Chondrocyte (in vitro differentiated cells): ENCODE measurements at regions not wholly inside any gene's neighbourhood (a gene's known extent, or its start where the extent isn't known, plus 50 kb on each side); places are given as distances from the start of the nearest gene placed in this dataset.

Experiments
- DNase-seq: peaks from one replicate; pipeline ENCODE4 v3.0.0; 2021; ENCODE audit warnings: mixed read lengths, low spot score
- H3K27ac Mint-ChIP-seq: one replicate; pipeline ENCODE4 v1.8.0; 2021; ENCODE audit warnings: mild to moderate bottlenecking, moderate library complexity, mixed read lengths; ENCODE audit not compliant: unreplicated experiment
- H3K27me3 Mint-ChIP-seq: 2 replicates; pipeline ENCODE4 v1.8.0; 2021; ENCODE audit warnings: low read depth, mixed read lengths
- H3K36me3 Mint-ChIP-seq: 2 replicates; pipeline ENCODE4 v1.8.0; 2021; ENCODE audit warnings: low read depth, mixed read lengths
- H3K4me1 Mint-ChIP-seq: 2 replicates; pipeline ENCODE4 v1.8.0; 2021; ENCODE audit warnings: low read depth, mild to moderate bottlenecking, mixed read lengths
- H3K4me3 Mint-ChIP-seq: one replicate; pipeline ENCODE4 v1.8.0; 2021; ENCODE audit warnings: mild to moderate bottlenecking, moderate library complexity, mixed read lengths; ENCODE audit not compliant: unreplicated experiment
- H3K9me3 Mint-ChIP-seq: 2 replicates; pipeline ENCODE4 v1.8.0; 2021; ENCODE audit warnings: low read depth, mixed read lengths
- CTCF ChIP-seq: fragments of 200-600 bp; sonication (generic); IDR thresholded peaks from 2 replicates; pipeline ENCODE4 v1.5.0; 2021; ENCODE audit warnings: antibody characterized with exemption, mild to moderate bottlenecking, moderate library complexity

- Mint-ChIP-seq H3K4me3 (no peak overlapping the region), H3K36me3 (peaks cover 8% of the 10 kb centered on the region), H3K27me3 (no peaks in the 10 kb centered on the region), H3K4me1 (peaks cover 15% of the 10 kb centered on the region), H3K9me3 (peaks cover 22% of the 10 kb centered on the region), H3K27ac (no peak overlapping the region)
- DNase-seq = no peak
- no peak for TF ChIP-seq CTCF
These were observed 68.7 kb upstream of the SPRY1 start for GRCh38 chr4:123327846-123328429.

- H3K4me3 Mint-ChIP-seq = no peak overlapping the region
- H3K9me3 Mint-ChIP-seq = peaks cover 16% of the 10 kb centered on the region
- H3K36me3 Mint-ChIP-seq = peaks cover 6% of the 10 kb centered on the region
- no peak for TF ChIP-seq CTCF
- H3K27ac Mint-ChIP-seq = no peak overlapping the region
- H3K4me1 Mint-ChIP-seq = peaks cover 11% of the 10 kb centered on the region
- no peaks in the 10 kb centered on the region for H3K27me3 Mint-ChIP-seq
- DNase-seq = no peak
These were observed 57.9 kb upstream of the SPRY1 start for GRCh38 chr4:123338715-123339114.

DNA sequence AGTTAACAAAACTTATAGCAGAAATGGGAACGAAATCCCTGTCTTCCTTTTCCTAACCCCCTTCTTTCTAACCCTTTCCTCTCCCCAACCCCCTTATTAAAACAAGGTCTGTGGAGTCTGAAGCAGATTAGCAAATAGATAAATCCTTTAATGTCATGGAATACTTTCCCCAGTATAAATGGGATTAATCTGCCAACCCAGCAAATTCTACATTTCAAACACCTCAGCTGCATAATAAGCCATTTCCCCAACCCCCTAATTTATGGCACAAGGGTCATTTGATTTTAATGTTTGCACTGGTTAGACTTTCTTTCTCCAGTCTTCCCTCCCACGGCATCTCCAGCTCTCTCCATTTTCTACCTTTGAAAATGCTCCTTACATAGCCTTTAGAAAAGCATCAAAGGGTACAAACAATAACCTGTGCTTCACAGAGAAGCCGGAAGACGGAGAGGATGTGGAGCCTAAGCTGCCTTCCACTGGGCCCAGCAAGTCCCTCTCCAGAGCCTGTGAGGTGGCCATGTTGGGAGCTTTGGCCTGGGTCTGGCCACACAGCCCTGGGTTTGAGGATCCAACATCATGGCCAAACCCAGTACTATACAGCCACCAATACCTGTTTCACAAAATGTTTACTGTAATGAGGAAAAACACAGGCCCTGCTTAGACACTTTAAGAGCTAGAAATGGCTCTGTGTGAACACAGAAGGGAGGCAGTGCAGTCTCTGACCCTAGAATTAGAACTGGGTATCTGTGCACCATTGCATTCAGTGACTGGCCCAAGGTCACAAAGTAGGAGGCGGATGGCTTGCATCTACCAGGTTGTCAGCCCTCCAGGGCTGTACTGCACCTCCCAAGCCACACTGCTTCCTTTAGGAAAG is 56.9 kb upstream of the SPRY1 start:
- no peak for TF ChIP-seq CTCF
- no peak overlapping the region for H3K27ac Mint-ChIP-seq
- no peak for DNase-seq

GRCh38 chr4:123340381-123340701 is 56.3 kb upstream of the SPRY1 start:
- H3K9me3 Mint-ChIP-seq = peaks cover under 1% of the 10 kb centered on the region
- H3K27ac Mint-ChIP-seq = no peak overlapping the region
- no peak overlapping the region for H3K4me3 Mint-ChIP-seq
- peaks cover 13% of the 10 kb centered on the region for H3K4me1 Mint-ChIP-seq
- no peak for DNase-seq
- no peaks in the 10 kb centered on the region for H3K27me3 Mint-ChIP-seq
- H3K36me3 Mint-ChIP-seq = peaks cover under 1% of the 10 kb centered on the region
- TF ChIP-seq CTCF = no peak

More for the DNA sequence above, 56.9 kb upstream of the SPRY1 start:
- H3K9me3 Mint-ChIP-seq = peaks cover 6% of the 10 kb centered on the region
- H3K27me3 Mint-ChIP-seq = no peaks in the 10 kb centered on the region
- H3K4me3 Mint-ChIP-seq = no peak overlapping the region
- peaks cover 2% of the 10 kb centered on the region for H3K36me3 Mint-ChIP-seq
- H3K4me1 Mint-ChIP-seq = peaks cover 13% of the 10 kb centered on the region

DNA sequence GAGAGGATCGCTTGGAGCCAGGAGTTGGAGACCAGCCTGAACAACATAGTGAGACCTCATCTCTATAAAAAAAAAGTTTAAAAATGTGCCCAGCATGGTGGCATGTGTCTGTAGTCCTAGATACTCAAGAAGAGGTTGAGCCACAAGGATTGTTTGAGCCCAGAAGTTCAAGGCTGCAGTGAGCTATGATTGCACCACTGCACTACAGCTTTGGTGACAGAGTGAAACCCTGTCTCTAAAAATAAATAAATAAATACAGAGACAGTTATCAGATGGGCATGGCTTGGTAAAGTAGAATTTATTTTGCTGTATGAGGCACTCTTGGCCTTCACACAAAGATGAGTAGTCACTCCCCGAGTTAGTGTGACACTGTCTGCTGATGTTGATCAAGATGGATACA is 54.1 kb upstream of the SPRY1 start:
- H3K4me3 Mint-ChIP-seq = no peak overlapping the region
- H3K4me1 Mint-ChIP-seq = peaks cover 16% of the 10 kb centered on the region

More for the DNA sequence above, 54.1 kb upstream of the SPRY1 start:
- Mint-ChIP-seq H3K9me3 (no peaks in the 10 kb centered on the region), H3K36me3 (no peaks in the 10 kb centered on the region), H3K27me3 (no peaks in the 10 kb centered on the region), H3K27ac (no peak overlapping the region)
- DNase-seq = no peak
- TF ChIP-seq CTCF = no peak
